Kidney (tissue), 13 donors: ENCODE measurements at regions not wholly inside any gene's neighbourhood (a gene's known extent, or its start where the extent isn't known, plus 50 kb on each side); places are given as distances from the start of the nearest gene placed in this dataset.
"Not testable (repeated sequence)": the region's sequence is repeated elsewhere in the genome, so short reads cannot be mapped to it uniquely, and the experiment has no call there.

Source experiments
- DNase-seq, 5 donors: peaks; one replicate each; pipeline ENCODE4 v3.0.0-alpha.2; 2013 to 2020
- FAIRE-seq: peaks from 2 replicates; lab custom pipeline; 2012; peaks lifted over from hg19 to GRCh38; lab: Jason Lieb, UNC
- H3K27ac ChIP-seq, 2 donors: one replicate each; pipeline ENCODE4 v1.7.0; 2013; ENCODE audit warnings: low read depth in 2 of 2, low read length in 2 of 2, inconsistent platforms in 1 of 2
- H3K27me3 ChIP-seq: one replicate; pipeline ENCODE4 v1.7.1; 2013; ENCODE audit warnings: low read length, inconsistent platforms; ENCODE audit not compliant: control insufficient read depth, insufficient read depth
- H3K36me3 ChIP-seq, 3 donors: one replicate each; pipeline versions ENCODE4 v1.7.0 to v1.7.1; 2013; ENCODE audit warnings: low read length in 3 of 3, control low read depth in 1 of 3, inconsistent platforms in 1 of 3; ENCODE audit not compliant: insufficient read depth in 3 of 3, control insufficient read depth in 2 of 3
- H3K4me1 ChIP-seq, 3 donors: one replicate each; pipeline versions ENCODE4 v1.7.0 to v1.7.1; 2013; ENCODE audit warnings: low read length in 3 of 3, inconsistent platforms in 1 of 3, low read depth in 1 of 3; ENCODE audit not compliant: control insufficient read depth in 2 of 3, insufficient read depth in 2 of 3
- H3K4me3 ChIP-seq, 3 donors: one replicate each; pipeline versions ENCODE4 v1.7.0 to v1.8.1; 2013; ENCODE audit warnings: low read length in 3 of 3, control low read depth in 1 of 3, inconsistent platforms in 1 of 3
- H3K9ac ChIP-seq, 3 donors: one replicate each; pipeline versions ENCODE4 v1.7.0 to v1.7.1; 2013; ENCODE audit warnings: low read length in 3 of 3, control low read depth in 1 of 3, inconsistent platforms in 1 of 3
- H3K9me3 ChIP-seq, 3 donors: one replicate each; pipeline versions ENCODE4 v1.7.0 to v1.7.1; 2013; ENCODE audit warnings: low read length in 3 of 3, control low read depth in 1 of 3, inconsistent platforms in 1 of 3; ENCODE audit not compliant: control insufficient read depth in 2 of 3, insufficient read depth in 1 of 3
- CTCF ChIP-seq: IDR thresholded peaks from 3 replicates; pipeline ENCODE4 v1.5.1; 2012; ENCODE audit warnings: mild to moderate bottlenecking, moderate library complexity, borderline replicate concordance; ENCODE audit not compliant: insufficient read depth; ENCODE audit errors: extremely low read depth
- intact Hi-C: fragments of 100-400 bp; cut with DNase I; formaldehyde crosslinking; loops from one replicate; pipeline ENCODE4 v1.11.1; 2022
- donor health status: control.
- donor health status: control.
- donor health status: control.
- donor health status: control.
- donor health status: control.
- donor health status: DM: yes; HTN: yes; CAD: no.
- donor health status: Normal renal cell carcinoma (clear cell type).

- Histone ChIP-seq H3K27ac (no peak overlapping the region), H3K36me3 (no peaks in the 10 kb centered on the region), H3K9ac (no peak overlapping the region), H3K9me3 (no peaks in the 10 kb centered on the region), H3K4me3 (no peak overlapping the region), H3K27me3 (no peaks in the 10 kb centered on the region), H3K4me1 (no peaks in the 10 kb centered on the region)
- no peak for TF ChIP-seq CTCF
- DNase-seq = no peak
- no peak for FAIRE-seq
- intact Hi-C loops = no loop called here
These were observed 240.9 kb upstream of the CADM2 start for GRCh38 chr3:84717894-84718293.

GRCh38 chr3:84724877-84725276 is 233.9 kb upstream of the CADM2 start:
- Histone ChIP-seq H3K36me3 (no peaks in the 10 kb centered on the region), H3K27ac (no peak overlapping the region), H3K9me3 (no peaks in the 10 kb centered on the region), H3K4me3 (no peak overlapping the region), H3K4me1 (no peaks in the 10 kb centered on the region), H3K9ac (no peak overlapping the region), H3K27me3 (no peaks in the 10 kb centered on the region)
- intact Hi-C loops = no loop called here
- FAIRE-seq (no peak), DNase-seq (no peak)
- TF ChIP-seq CTCF = no peak

GRCh38 chr3:84727616-84728015 is 231.2 kb upstream of the CADM2 start:
- no peak overlapping the region for H3K4me3 ChIP-seq
- DNase-seq = no peak
- no peaks in the 10 kb centered on the region for H3K36me3 ChIP-seq
- no peak for FAIRE-seq
- H3K9me3 ChIP-seq = no peaks in the 10 kb centered on the region
- intact Hi-C loops = no loop called here
- no peaks in the 10 kb centered on the region for H3K27me3 ChIP-seq
- no peak overlapping the region for H3K27ac ChIP-seq
- no peaks in the 10 kb centered on the region for H3K4me1 ChIP-seq
- TF ChIP-seq CTCF = no peak
- no peak overlapping the region for H3K9ac ChIP-seq

- H3K4me1 ChIP-seq, H3K9ac ChIP-seq, FAIRE-seq, H3K36me3 ChIP-seq, H3K4me3 ChIP-seq, H3K9me3 ChIP-seq, intact Hi-C loops, H3K27me3 ChIP-seq, H3K27ac ChIP-seq, DNase-seq: not testable (repeated sequence)
These were observed 224.1 kb upstream of the CADM2 start for GRCh38 chr3:84734731-84735130.
